HG03575 (cell line): ENCODE measurements at regions not wholly inside any gene's neighbourhood (a gene's known extent, or its start where the extent isn't known, plus 50 kb on each side); places are given as distances from the start of the nearest gene placed in this dataset.

Source experiments
- ATAC-seq: cut with Tn5 transposase; IDR thresholded peaks from one replicate; pipeline ENCODE4 v1.9.1; 2021; ENCODE audit not compliant: unreplicated experiment, insufficient number of reproducible peaks, low FRiP score; ENCODE audit errors: extremely low read depth

- ATAC-seq: no peak
These were observed 262.3 kb upstream of the EMCN start for GRCh38 chr4:100780126-100780525.

- no peak for ATAC-seq
These were observed 260.6 kb upstream of the EMCN start for GRCh38 chr4:100778431-100778830.

GRCh38 chr4:100762738-100763137 is 244.9 kb upstream of the EMCN start:
- no peak for ATAC-seq

GRCh38 chr4:100754751-100755150 is 236.9 kb upstream of the EMCN start:
- ATAC-seq: no peak

DNA sequence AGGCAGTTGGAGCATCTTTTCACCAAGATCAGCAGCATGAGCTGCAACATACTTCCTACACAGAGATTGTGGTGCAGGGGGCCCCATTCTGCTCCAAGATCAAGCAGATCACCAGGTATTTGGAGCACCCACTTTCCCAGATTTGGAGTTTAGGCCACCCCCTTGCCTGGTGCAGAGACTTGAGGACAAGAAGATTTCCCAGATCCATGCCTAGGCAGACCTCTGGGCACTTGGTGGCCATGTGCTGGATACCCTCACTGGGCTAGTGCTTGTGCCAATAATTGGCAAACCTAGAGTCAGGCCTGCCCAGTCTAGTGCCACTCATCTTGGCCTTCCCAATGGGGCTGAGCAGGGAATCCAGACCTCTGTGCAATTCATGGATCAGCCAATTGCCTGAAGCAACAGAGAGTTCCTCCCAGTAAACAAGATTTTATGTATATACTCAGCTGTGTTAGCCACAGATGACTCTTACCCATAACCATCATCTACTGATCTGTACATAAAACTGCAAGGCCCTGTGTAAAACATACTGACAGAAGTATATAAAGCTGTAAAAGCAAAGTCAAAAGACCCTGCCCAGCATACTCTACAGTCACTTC is 228.4 kb upstream of the EMCN start:
- no peak for ATAC-seq

DNA sequence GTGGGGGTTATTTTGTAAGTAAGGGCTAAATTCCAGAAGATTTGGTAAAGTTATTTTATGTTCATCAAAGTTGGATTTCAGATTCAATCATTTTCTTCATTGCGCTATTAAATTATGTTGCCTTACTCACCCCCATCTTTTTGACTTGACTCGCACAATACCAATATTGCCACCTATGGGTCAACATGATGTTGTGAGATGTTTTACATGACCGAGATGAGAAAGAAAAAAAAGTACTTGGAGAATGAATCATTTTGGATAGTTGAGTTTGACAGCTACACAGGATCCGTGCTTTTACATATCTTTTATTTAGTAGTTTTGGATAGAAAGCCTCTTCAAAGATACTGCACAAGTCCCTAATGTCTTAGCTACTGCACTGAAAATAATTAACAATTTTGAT is 224.2 kb upstream of the EMCN start:
- ATAC-seq: no peak

GRCh38 chr4:100739426-100739825 is 221.6 kb upstream of the EMCN start:
- no peak for ATAC-seq

DNA sequence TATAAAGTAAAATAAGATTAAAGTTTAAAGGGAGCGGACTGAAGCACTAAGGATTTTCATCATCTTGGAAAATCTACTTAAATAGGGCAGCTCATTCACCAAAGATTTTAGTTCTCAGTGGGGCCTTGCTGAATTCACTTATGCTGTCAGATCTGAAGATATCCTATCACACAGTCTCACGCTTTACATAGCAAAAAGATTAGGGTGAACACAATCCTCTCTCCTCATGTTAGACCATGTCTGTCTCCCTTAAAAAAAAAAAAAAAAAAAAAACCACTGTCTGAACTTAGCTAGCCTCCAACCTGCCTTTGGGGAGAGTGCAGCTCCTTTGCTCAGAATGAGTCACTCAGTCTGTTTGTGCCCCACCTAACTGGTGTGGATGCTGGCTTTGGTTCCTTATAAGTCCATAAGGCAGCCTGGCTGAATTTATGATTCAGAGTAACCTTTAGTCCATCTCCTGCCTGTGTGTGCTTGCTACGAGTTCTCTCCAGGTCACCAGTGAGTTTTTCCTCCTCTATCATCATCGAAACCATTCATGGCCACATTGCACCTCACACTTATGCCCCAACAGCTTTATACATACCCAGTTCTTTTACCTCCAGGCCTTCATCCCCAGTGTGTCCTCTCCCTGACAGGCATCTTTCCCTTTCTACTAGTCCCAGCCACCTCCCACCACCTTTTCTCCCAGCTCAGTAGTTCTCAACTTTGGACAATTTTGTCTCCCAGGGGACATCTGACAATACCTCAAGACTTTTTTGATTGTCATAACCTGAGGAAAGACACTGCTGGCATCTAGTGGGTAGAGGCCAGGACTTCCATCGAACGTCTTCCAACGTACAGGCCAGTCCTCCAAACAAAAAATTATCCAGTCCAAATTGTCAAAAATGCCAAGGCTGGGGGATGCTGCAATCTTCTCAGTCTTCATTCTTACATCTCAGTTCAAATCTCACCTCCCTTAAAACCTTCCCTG is 220.7 kb upstream of the EMCN start:
- no peak for ATAC-seq

GRCh38 chr4:100736641-100737451 is 219.0 kb upstream of the EMCN start:
- no peak for ATAC-seq

DNA sequence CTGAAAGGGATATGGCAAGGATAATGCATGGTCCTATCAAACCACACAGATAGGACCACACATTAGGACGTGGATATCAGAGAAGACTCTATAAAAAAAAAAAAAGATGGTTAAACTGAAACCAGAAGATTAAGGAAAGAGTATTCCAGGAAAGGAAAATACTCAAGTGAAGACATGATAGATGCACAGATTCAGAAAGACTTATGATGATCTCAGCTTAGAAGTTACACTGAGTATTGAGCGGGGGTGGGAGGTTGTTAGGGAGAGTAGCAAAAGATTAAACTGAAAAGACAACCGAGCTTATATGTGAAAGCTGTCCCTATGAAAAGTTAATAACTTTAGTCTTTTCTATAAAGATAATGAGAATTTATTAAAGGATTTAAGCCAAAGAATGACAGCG is 211.0 kb upstream of the EMCN start:
- no peak for ATAC-seq

DNA sequence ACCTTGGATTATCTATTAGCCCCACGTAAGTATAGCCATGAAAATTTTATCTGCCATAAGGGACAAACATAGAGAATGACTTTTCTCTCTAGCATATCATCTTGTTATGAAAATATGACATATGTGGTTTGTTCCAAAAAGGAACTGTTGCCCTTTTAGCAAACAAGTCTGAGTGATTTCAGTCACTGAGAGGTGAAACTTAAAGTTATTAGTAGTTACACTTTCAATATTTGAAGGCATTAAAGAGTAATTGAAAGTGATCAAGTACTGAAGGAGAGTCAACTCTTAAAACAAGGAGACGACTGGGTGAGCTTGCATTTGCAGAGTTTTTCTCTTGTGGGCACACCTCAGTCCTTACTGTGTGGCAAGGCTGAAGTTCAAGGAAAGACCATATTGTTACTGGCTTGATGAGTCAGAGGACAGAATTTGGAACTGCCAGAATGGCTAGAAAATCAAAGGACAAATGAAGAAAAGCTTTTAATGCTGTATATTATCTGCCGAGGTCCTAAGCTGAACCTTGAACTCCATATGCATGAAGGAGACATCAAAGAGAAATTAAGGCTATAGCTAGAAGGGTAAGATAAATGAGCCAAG is 205.1 kb upstream of the EMCN start:
- no peak for ATAC-seq

- no peak for ATAC-seq
These were observed 204.3 kb upstream of the EMCN start for GRCh38 chr4:100722133-100722532.

DNA sequence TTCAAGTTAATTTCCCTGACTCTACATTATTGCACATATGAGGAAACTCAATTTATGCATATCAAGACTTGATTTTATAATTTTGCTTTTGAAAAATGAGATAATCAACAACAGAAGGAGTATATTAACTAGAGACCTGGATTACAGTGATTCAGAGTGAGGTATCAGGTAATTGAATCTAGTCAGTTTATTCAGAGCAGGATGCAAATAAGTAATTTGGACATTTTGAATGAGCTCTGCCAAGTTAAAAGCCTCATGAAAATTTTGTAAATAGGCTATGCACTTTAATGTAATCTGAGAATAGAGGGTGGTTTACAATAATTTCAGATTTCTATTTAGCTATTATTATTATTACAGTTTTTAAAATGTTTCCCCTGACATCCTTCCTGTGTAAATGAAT is 203.7 kb upstream of the EMCN start:
- no peak for ATAC-seq

- no peak for ATAC-seq
These were observed 203.3 kb upstream of the EMCN start for GRCh38 chr4:100721077-100721476.

DNA sequence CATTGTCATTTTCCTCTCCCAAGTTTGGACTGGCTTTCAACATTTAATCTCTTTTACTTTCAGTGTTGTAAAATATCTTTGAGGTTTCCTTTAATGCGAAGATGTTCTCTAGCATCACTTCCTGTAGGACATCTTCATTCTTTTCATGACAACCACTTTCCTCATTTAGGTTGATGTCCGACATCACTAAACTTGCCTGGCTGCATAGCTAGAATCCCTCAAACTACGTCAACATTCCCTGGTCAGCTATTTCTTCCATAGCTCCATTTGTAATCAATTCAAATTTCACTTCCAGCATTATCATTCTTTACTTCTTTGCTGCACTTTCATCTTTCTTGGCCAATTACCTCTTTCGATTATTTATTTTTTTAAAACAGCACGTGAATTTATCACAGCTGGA is 198.6 kb upstream of the EMCN start:
- ATAC-seq: no peak

DNA sequence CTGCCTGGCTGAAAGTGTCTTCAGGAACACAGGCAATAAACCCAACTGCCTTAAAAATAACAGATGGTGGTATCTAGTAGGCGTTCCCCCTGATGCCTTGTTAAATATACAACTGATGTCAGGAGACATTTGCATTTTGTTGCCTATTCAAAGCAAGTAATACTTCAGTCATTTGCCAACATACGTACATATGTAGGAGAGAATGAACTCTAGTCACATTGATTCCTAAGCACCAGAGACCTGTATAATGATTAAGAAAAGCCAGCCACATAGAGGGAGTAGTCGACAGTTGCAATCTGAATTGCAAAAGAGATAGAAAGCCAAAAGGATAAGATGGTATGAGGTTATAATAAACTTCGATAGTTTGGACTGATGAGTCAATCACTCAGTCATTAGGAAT is 191.0 kb upstream of the EMCN start:
- no peak for ATAC-seq

DNA sequence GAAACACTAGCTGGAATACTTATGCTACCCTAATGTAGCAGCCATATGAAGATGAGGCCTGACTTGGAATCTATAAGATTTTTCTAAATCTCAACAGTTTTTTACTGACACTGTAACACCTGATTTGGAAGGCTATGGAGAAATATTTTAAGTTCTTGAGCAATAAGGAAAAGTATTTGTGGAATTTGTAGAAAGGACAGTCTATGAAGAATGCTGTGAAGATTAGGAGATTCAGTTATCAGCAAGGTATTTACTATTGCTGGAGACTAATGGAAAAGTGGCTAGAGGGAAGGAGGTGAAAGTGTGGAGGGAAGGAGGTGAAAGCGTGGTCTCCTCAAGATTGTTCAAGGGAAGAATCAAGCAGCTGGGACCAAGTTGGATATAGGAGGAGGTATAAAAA is 190.0 kb upstream of the EMCN start:
- no peak for ATAC-seq

- no peak for ATAC-seq
These were observed 178.7 kb upstream of the EMCN start for GRCh38 chr4:100696531-100696930.

- ATAC-seq: no peak
These were observed 178.0 kb upstream of the EMCN start for GRCh38 chr4:100695871-100696270.
